ENCODE measurements at regions not wholly inside any gene's neighbourhood (a gene's known extent, or its start where the extent isn't known, plus 50 kb on each side); places are given as distances from the start of the nearest gene placed in this dataset.

DNA sequence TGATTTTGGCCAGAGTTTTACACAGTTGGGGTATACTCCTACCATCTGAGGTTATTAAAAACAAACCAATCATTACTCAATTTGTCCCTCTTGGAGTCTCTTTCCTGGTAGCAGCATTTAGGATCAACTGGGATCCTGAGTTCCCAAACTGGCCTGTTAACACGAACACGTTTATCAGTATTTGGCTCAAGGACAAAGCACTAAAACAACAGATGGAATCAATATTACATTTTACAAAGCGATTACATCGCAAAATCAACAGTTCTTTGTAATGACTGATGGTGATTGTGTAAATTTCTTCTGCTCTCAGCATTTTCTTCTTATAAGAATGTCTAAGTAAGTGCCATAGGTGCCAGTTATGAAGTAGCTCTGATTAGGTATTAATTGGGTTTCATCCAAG is 582.9 kb upstream of the ANKRD30A start:
- H3K4me3 Mint-ChIP-seq, result no peak overlapping the region
- no peaks in the 10 kb centered on the region for H3K27me3 Mint-ChIP-seq
- no peak overlapping the region for H3K27ac Mint-ChIP-seq
- no peak for TF ChIP-seq CTCF (IDR thresholded peaks at IDR 0.05)
- ChIA-PET POLR2A (no interaction called here), CTCF (no interaction called here)
- peaks cover 14% of the 10 kb centered on the region for H3K4me1 Mint-ChIP-seq
- no peaks in the 10 kb centered on the region for H3K9me3 Mint-ChIP-seq
- DNase-seq (no peak), ATAC-seq (ENCODE audit: low read depth) (no peak)
- no peaks in the 10 kb centered on the region for H3K36me3 Mint-ChIP-seq (ENCODE audit: low read depth)
- intact Hi-C loops (cut with micrococcal nuclease), result no loop called here

- DNase-seq, result no peak
- no peaks in the 10 kb centered on the region for H3K9me3 Mint-ChIP-seq
- ChIA-PET CTCF (no interaction called here), POLR2A (no interaction called here)
- no peaks in the 10 kb centered on the region for H3K36me3 Mint-ChIP-seq (ENCODE audit: low read depth)
- no peak for ATAC-seq (ENCODE audit: low read depth)
- H3K27ac Mint-ChIP-seq, result no peak overlapping the region
- H3K4me3 Mint-ChIP-seq, result no peak overlapping the region
- intact Hi-C loops (cut with micrococcal nuclease), result no loop called here
- TF ChIP-seq CTCF (IDR thresholded peaks at IDR 0.05), result no peak
- H3K27me3 Mint-ChIP-seq, result no peaks in the 10 kb centered on the region
- peaks cover 18% of the 10 kb centered on the region for H3K4me1 Mint-ChIP-seq
Observed at GRCh38 chr10:36540611-36541010, 584.8 kb upstream of the ANKRD30A start.

DNA sequence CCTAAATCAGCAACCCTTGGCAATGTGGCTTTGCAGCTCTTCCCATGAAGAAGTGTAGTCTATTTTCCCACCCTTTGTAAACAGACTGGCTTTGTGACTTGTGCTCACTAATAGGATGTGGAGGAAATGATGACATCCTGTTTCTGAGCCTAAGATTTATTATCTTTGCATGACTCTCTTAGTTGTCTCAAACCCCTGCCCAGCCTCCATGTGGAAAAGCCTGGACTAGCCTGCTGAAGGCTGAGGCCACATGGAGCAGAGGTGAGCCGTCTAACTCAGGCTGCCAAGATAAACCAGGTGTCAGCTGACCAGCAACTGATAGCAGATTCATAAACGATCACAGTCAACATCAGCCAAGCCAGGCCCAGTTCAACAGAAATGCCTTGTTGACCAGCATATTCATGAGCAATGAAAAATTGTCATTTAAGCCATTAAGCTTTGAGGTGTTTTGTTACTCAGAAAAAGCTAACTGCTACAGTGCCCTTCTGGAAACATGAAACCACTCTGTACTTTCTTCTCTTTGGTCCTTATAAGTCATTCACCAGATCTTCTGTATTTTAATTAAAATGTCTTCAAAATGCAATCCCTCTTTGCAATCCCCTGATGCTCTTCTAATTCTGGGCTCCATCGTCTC is 586.3 kb upstream of the ANKRD30A start:
- Mint-ChIP-seq H3K9me3 (no peaks in the 10 kb centered on the region), H3K4me1 (peaks cover 33% of the 10 kb centered on the region), H3K27me3 (no peaks in the 10 kb centered on the region), H3K27ac (no peak overlapping the region), H3K36me3 (ENCODE audit: low read depth) (no peaks in the 10 kb centered on the region), H3K4me3 (no peak overlapping the region)
- CTCF ChIA-PET, result no interaction called here
- POLR2A ChIA-PET, result no interaction called here
- DNase-seq, result no peak
- no peak for ATAC-seq (ENCODE audit: low read depth)
- intact Hi-C loops (cut with micrococcal nuclease), result loop anchor here (5.0 kb wide), 1 partner anchor 897 kb away; the partner anchor contains the start of gene FZD8
- TF ChIP-seq CTCF (IDR thresholded peaks at IDR 0.05), result no peak

GRCh38 chr10:36534471-36535002 is 590.9 kb upstream of the ANKRD30A start:
- Mint-ChIP-seq H3K4me3 (peak overlapping the region; percentile 52), H3K27me3 (no peaks in the 10 kb centered on the region), H3K27ac (peak overlapping the region; percentile 50), H3K9me3 (no peaks in the 10 kb centered on the region), H3K36me3 (ENCODE audit: low read depth) (no peaks in the 10 kb centered on the region), H3K4me1 (peaks cover 37% of the 10 kb centered on the region)
- ChIA-PET CTCF (no interaction called here), POLR2A (interaction anchor here (0.6 kb wide), 1 partner anchor 1037 kb away, joined by 9 read pairs; no protein-coding TSS in a partner anchor)
- intact Hi-C loops (cut with micrococcal nuclease), result loop anchor here (1.0 to 5.0 kb wide), 2 partner anchors 892 to 1339 kb away; partner anchors contain the start of gene FZD8
- ATAC-seq (ENCODE audit: low read depth) (peak; percentile 99), DNase-seq (peak; percentile 55)
- no peak for TF ChIP-seq CTCF (IDR thresholded peaks at IDR 0.05)

DNA sequence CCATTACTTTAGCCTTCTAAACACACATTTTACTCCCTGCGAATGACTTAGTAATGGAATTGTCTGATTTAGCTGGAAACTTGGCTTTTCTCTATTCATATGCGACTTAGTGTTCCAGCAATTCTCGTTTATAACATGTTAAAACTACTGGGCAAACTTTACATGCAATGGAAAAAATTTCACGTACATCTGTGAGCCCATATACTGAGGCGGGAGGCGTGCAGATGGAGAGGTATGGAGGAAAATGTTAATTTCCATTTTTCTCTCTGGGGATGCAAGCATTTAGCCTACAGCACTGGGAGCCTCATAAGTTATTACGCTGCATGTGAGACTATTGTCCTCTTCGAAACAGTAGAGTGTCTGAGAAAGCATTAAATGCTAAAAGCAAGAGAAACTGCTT is 591.5 kb upstream of the ANKRD30A start:
- intact Hi-C loops (cut with micrococcal nuclease), result loop anchor here (1.0 kb wide), 1 partner anchor 1339 kb away; no protein-coding TSS in a partner anchor
- CTCF ChIA-PET, result no interaction called here
- DNase-seq (no peak), ATAC-seq (ENCODE audit: low read depth) (no peak)
- no peaks in the 10 kb centered on the region for H3K36me3 Mint-ChIP-seq (ENCODE audit: low read depth)
- H3K27me3 Mint-ChIP-seq, result no peaks in the 10 kb centered on the region
- H3K27ac Mint-ChIP-seq, result no peak overlapping the region
- peaks cover 32% of the 10 kb centered on the region for H3K4me1 Mint-ChIP-seq
- POLR2A ChIA-PET, result interaction anchor here (0.6 kb wide), 1 partner anchor 1036 kb away, joined by 9 read pairs; no protein-coding TSS in a partner anchor
- no peaks in the 10 kb centered on the region for H3K9me3 Mint-ChIP-seq
- no peak for TF ChIP-seq CTCF (IDR thresholded peaks at IDR 0.05)
- H3K4me3 Mint-ChIP-seq, result no peak overlapping the region
